HCEC 1CT (cell line): ENCODE measurements at regions not wholly inside any gene's neighbourhood (a gene's known extent, or its start where the extent isn't known, plus 50 kb on each side); places are given as distances from the start of the nearest gene placed in this dataset.
"Not testable (repeated sequence)": the region's sequence is repeated elsewhere in the genome, so short reads cannot be mapped to it uniquely, and the experiment has no call there.

ENCODE experiments used
- DNase-seq: peaks from one replicate; pipeline ENCODE4 v3.0.0-alpha.2; 2017

GRCh38 chr9:88880199-88880598 lies 111.1 kb upstream of the S1PR3 start:
- DNase-seq = no peak

- DNase-seq = not testable (repeated sequence)
Observed at GRCh38 chr9:88884291-88884690, 107.0 kb upstream of the S1PR3 start.

GRCh38 chr9:88886762-88887161 lies 104.5 kb upstream of the S1PR3 start:
- not testable (repeated sequence) for DNase-seq

GRCh38 chr9:88889386-88889785 lies 101.9 kb upstream of the S1PR3 start:
- DNase-seq = no peak

GRCh38 chr9:88890546-88890945 lies 100.7 kb upstream of the S1PR3 start:
- no peak for DNase-seq

GRCh38 chr9:88891040-88891439 lies 100.2 kb upstream of the S1PR3 start:
- no peak for DNase-seq

- DNase-seq = no peak
Observed at GRCh38 chr9:88892724-88893123, 98.5 kb upstream of the S1PR3 start.

- DNase-seq = no peak
Observed at GRCh38 chr9:88897081-88897480, 94.2 kb upstream of the S1PR3 start.

GRCh38 chr9:88898039-88898720 lies 93.1 kb upstream of the S1PR3 start:
- DNase-seq = no peak

- peak; percentile 45 for DNase-seq
Observed at GRCh38 chr9:88905506-88905905, 85.8 kb upstream of the S1PR3 start.

GRCh38 chr9:88915916-88916315 lies 75.4 kb upstream of the S1PR3 start:
- no peak for DNase-seq

- no peak for DNase-seq
Observed at GRCh38 chr9:88916894-88917293, 74.4 kb upstream of the S1PR3 start.

GRCh38 chr9:88917375-88917774 lies 73.9 kb upstream of the S1PR3 start:
- DNase-seq = no peak

- DNase-seq = not testable (repeated sequence)
Observed at GRCh38 chr9:88918537-88918936, 72.7 kb upstream of the S1PR3 start.

- no peak for DNase-seq
Observed at GRCh38 chr9:88920645-88921044, 70.6 kb upstream of the S1PR3 start.

- DNase-seq = no peak
Observed at GRCh38 chr9:88922091-88922490, 69.2 kb upstream of the S1PR3 start.

- no peak for DNase-seq
Observed at GRCh38 chr9:88923092-88923491, 68.2 kb upstream of the S1PR3 start.

GRCh38 chr9:88923653-88924288 lies 67.5 kb upstream of the S1PR3 start:
- no peak for DNase-seq

GRCh38 chr9:88925481-88925880 lies 65.8 kb upstream of the S1PR3 start:
- no peak for DNase-seq

- no peak for DNase-seq
Observed at GRCh38 chr9:88926781-88927505, 64.3 kb upstream of the S1PR3 start.

GRCh38 chr9:88927510-88927909 lies 63.8 kb upstream of the S1PR3 start:
- DNase-seq = no peak

GRCh38 chr9:88930716-88931115 lies 60.6 kb upstream of the S1PR3 start:
- no peak for DNase-seq

GRCh38 chr9:88932766-88933165 lies 58.5 kb upstream of the S1PR3 start:
- no peak for DNase-seq
